Colonic mucosa (tissue), 4 donors: ENCODE measurements at regions not wholly inside any gene's neighbourhood (a gene's known extent, or its start where the extent isn't known, plus 50 kb on each side); places are given as distances from the start of the nearest gene placed in this dataset.

Experiments
- DNase-seq: peaks from one replicate; pipeline ENCODE4 v3.0.0-alpha.2; 2020
- H3K27ac ChIP-seq: fragments of 200-600 bp; one replicate; pipeline ENCODE4 v1.8.0; 2021
- H3K27me3 ChIP-seq: fragments of 200-600 bp; one replicate; pipeline ENCODE4 v1.8.0; 2021
- H3K36me3 ChIP-seq: fragments of 200-600 bp; one replicate; pipeline ENCODE4 v1.8.0; 2021
- H3K4me1 ChIP-seq: fragments of 200-600 bp; one replicate; pipeline ENCODE4 v1.8.0; 2021; ENCODE audit warnings: mild to moderate bottlenecking
- H3K4me3 ChIP-seq: fragments of 200-600 bp; one replicate; pipeline ENCODE4 v1.8.0; 2021
- H3K9ac ChIP-seq, 2 donors: one replicate each; pipeline ENCODE4 v1.7.0; 2013; ENCODE audit warnings: control low read depth in 2 of 2, low read depth in 2 of 2, low read length in 2 of 2
- H3K9me3 ChIP-seq: fragments of 200-600 bp; one replicate; pipeline ENCODE4 v1.8.0; 2021
- intact Hi-C: fragments of 100-400 bp; cut with DNase I; formaldehyde crosslinking; loops from one replicate; pipeline ENCODE4 v1.14.1; 2022
- TF ChIP-seq, protein P1 (sequence below): fragments of 200-600 bp; IDR thresholded peaks from one replicate; pipeline ENCODE4 v1.8.0; 2022; ENCODE audit warnings: antibody characterized with exemption, mild to moderate bottlenecking
- donor health status: healthy.
- donor health status: DM: no; HTN: no; CAD: no.
- donor health status: DM: no; HTN: no; CAD: no.

DNA sequence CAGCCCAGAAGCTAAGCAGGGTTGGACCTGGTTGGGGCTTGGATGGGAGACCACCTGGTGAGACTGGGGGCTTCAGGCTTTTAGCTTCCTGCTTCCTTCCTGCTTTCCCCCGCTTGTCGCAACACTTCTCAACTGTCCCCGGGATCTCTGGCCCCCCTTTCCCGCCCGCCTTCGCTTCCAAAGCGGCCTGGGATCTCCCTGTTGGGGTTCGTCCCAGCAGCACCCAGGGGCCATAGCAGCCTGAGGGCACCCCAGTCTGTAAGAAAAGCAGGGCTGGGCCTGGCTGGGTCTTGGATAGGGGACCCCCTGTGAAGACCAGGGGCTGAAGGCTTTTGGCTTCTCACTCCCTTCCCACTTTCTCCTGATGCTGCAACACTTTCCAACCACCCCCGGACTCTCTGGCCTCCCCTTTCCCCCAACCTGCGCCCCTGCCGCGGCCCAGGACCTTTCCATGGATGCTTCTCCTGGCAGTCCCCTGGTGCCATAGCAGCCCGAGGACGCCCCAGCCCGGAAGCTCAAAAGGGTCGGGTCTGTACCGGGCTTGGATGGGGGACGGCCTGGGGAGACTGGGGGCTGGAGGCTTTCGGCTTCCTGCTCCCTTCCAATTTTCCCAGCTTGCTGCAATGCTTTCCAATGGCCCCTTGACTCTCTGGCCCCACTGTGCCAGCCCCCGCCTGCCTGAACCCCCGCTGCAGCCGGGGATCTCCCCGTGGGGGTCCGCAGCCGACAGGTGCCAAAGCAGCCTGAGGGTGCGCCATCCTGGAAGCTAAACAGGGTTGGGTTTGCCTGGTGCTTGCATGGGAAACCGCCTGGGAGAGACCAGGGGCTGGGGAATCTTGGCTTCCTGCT is 2276.2 kb downstream of the TP53TG3F start:
- Histone ChIP-seq H3K27ac (no peak overlapping the region), H3K4me3 (no peak overlapping the region), H3K4me1 (no peaks in the 10 kb centered on the region), H3K9ac (no peak overlapping the region), H3K36me3 (no peaks in the 10 kb centered on the region), H3K9me3 (no peaks in the 10 kb centered on the region), H3K27me3 (no peaks in the 10 kb centered on the region)
- DNase-seq = no peak
- TF ChIP-seq, protein P1, sequence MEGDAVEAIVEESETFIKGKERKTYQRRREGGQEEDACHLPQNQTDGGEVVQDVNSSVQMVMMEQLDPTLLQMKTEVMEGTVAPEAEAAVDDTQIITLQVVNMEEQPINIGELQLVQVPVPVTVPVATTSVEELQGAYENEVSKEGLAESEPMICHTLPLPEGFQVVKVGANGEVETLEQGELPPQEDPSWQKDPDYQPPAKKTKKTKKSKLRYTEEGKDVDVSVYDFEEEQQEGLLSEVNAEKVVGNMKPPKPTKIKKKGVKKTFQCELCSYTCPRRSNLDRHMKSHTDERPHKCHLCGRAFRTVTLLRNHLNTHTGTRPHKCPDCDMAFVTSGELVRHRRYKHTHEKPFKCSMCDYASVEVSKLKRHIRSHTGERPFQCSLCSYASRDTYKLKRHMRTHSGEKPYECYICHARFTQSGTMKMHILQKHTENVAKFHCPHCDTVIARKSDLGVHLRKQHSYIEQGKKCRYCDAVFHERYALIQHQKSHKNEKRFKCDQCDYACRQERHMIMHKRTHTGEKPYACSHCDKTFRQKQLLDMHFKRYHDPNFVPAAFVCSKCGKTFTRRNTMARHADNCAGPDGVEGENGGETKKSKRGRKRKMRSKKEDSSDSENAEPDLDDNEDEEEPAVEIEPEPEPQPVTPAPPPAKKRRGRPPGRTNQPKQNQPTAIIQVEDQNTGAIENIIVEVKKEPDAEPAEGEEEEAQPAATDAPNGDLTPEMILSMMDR = no peak
- intact Hi-C loops = no loop called here

DNA sequence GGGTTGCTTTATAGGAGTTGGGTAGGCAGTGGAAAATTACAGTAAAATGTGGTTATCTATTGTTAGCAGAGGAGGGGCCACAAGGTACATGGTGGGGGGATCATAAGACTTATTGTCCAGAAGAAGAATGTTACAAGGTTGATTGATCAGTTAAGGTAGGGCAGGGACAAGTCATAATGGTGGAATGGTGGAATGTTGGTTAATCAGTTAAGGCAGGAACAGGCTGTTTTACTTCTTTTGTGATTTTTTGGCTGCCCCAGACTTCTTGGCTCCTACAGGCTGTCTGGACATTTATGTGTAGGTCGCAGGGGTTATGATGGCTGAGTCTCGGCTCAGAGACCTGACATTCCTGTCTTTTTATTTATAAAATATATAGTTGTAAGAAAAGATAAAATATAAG is 2277.1 kb downstream of the TP53TG3F start:
- DNase-seq = no peak
- Histone ChIP-seq H3K27me3 (no peaks in the 10 kb centered on the region), H3K9ac (no peak overlapping the region), H3K27ac (no peak overlapping the region), H3K9me3 (no peaks in the 10 kb centered on the region), H3K4me1 (no peaks in the 10 kb centered on the region), H3K36me3 (no peaks in the 10 kb centered on the region), H3K4me3 (no peak overlapping the region)
- TF ChIP-seq, protein P1 = no peak
- intact Hi-C loops = no loop called here

DNA sequence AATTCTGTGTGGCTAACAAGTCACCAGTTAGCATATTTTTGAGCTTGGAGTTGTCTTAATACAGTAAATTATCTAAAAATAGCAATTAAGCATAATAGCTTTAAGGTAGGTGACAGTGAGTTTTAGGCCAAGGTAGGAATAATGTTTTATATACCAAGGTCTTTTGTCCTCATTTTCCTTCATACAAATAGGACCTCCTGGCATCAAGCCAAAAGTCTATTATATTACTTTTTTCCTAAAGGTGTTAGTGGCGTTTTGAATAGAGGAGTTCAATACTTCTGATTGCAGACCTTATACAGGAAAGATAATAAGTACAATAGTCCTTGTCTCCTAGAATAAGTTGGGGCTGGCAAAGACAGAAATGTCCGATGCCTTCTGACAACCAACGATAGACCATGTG is 2277.7 kb downstream of the TP53TG3F start:
- Histone ChIP-seq H3K4me3 (no peak overlapping the region), H3K36me3 (no peaks in the 10 kb centered on the region), H3K9ac (no peak overlapping the region), H3K27me3 (no peaks in the 10 kb centered on the region), H3K4me1 (no peaks in the 10 kb centered on the region), H3K27ac (no peak overlapping the region), H3K9me3 (no peaks in the 10 kb centered on the region)
- intact Hi-C loops = no loop called here
- no peak for DNase-seq
- TF ChIP-seq, protein P1 = no peak

DNA sequence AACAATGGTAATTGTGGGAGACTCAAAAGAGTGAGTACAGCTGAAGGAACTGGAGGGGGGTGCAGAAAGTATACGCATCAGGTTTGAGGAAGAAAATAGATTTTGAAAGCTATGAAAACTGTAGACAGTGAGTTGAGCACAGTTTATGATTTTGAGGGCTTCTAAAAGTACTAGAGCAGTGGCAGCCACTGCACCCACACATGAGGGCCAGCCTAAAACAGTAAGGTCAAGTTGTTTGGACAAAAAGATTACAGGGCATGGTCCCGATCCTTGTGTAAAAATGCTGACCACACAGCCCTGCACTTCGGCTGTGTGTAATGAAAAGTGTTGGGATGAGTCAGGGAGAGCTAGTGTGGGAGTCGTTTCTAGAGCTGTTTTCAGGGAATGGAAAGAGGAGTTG is 2282.1 kb downstream of the TP53TG3F start:
- Histone ChIP-seq H3K36me3 (no peaks in the 10 kb centered on the region), H3K27me3 (no peaks in the 10 kb centered on the region), H3K9ac (no peak overlapping the region), H3K4me1 (no peaks in the 10 kb centered on the region), H3K9me3 (no peaks in the 10 kb centered on the region), H3K4me3 (no peak overlapping the region), H3K27ac (no peak overlapping the region)
- intact Hi-C loops = no loop called here
- no peak for DNase-seq
- TF ChIP-seq, protein P1 = no peak

DNA sequence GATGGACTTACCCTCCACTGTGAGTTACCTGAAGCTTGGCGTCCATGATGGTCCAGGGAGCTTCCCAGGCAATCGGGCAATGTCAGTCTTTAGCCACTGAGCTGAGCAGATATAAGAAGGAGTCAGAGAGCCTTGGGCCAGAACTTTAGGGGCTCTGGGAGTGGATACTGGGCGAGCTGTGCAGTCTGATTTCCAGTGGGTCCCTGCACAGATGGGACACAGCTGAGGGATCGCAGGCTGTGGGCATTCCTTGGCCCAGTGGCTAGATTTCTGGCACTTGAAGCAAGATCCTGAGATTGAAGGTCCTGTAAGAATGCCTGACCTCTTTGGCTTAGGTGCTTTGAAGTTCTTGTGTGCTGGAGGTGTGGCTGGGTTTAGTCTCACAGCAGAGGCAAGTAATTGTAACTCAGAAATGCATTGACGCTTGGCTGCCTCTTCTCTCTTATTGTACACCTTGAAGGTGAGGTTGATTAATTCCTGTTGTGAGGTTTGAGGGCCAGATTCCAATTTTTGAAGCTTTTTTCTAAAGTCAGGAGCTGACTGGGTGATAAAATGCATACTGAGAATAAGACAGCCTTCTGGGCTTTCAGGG is 2283.8 kb downstream of the TP53TG3F start:
- H3K4me3 ChIP-seq = no peak overlapping the region
- H3K9ac ChIP-seq = no peak overlapping the region
- H3K9me3 ChIP-seq = no peaks in the 10 kb centered on the region
- no peak for DNase-seq
- intact Hi-C loops = no loop called here
- H3K36me3 ChIP-seq = no peaks in the 10 kb centered on the region
- H3K27ac ChIP-seq = no peak overlapping the region
- H3K4me1 ChIP-seq = no peaks in the 10 kb centered on the region
- TF ChIP-seq, protein P1 = no peak
- no peaks in the 10 kb centered on the region for H3K27me3 ChIP-seq
